H9 (cell line): ENCODE measurements at regions not wholly inside any gene's neighbourhood (a gene's known extent, or its start where the extent isn't known, plus 50 kb on each side); places are given as distances from the start of the nearest gene placed in this dataset.
A peak's percentile ranks its signal among the peaks of the same experiment; 100 is the strongest.
"Not testable (repeated sequence)": the region's sequence is repeated elsewhere in the genome, so short reads cannot be mapped to it uniquely, and the experiment has no call there.

Source experiments
- DNase-seq: peaks from one replicate; pipeline ENCODE4 v3.0.0-alpha.2; 2017
- H2AFZ ChIP-seq: one replicate; pipeline ENCODE4 v1.6.1; 2013; ENCODE audit warnings: mild to moderate bottlenecking, low read length, control low read depth, moderate library complexity
- H2AK5ac ChIP-seq: 2 replicates; pipeline ENCODE4 v1.6.1; 2013; ENCODE audit warnings: low read length, control low read depth, mixed read lengths; ENCODE audit not compliant: insufficient read length
- H2BK120ac ChIP-seq: one replicate; pipeline ENCODE4 v1.6.1; 2013; ENCODE audit warnings: low read depth, mild to moderate bottlenecking, low read length, control low read depth, inconsistent platforms; ENCODE audit not compliant: poor library complexity, severe bottlenecking
- H2BK12ac ChIP-seq: 2 replicates; pipeline ENCODE4 v1.6.1; 2013; ENCODE audit warnings: low read length, control low read depth, mixed read lengths, low read depth; ENCODE audit not compliant: insufficient read length
- H2BK15ac ChIP-seq: 2 replicates; pipeline ENCODE4 v1.6.1; 2013; ENCODE audit warnings: low read depth, low read length, control low read depth
- H2BK20ac ChIP-seq: one replicate; pipeline ENCODE4 v1.6.1; 2013; ENCODE audit warnings: low read depth, mild to moderate bottlenecking, low read length, control low read depth, inconsistent platforms; ENCODE audit not compliant: poor library complexity, severe bottlenecking
- H2BK5ac ChIP-seq: 2 replicates; pipeline ENCODE4 v1.6.1; 2013; ENCODE audit warnings: low read length, control low read depth, mixed read lengths; ENCODE audit not compliant: insufficient read length
- H3K14ac ChIP-seq: 2 replicates; pipeline ENCODE4 v1.6.1; 2013; ENCODE audit warnings: low read length, control low read depth; ENCODE audit not compliant: insufficient read depth
- H3K18ac ChIP-seq: 2 replicates; pipeline ENCODE4 v1.6.1; 2013; ENCODE audit warnings: low read depth, mild to moderate bottlenecking, mixed read lengths, low read length, control low read depth; ENCODE audit not compliant: insufficient read length
- H3K23ac ChIP-seq: 2 replicates; pipeline ENCODE4 v1.6.1; 2013; ENCODE audit warnings: low read length, control low read depth, mixed read lengths, low read depth; ENCODE audit not compliant: insufficient read length
- H3K23me2 ChIP-seq: 2 replicates; pipeline ENCODE4 v1.6.1; 2013; ENCODE audit warnings: low read depth, mild to moderate bottlenecking, mixed read lengths, low read length, control low read depth; ENCODE audit not compliant: insufficient read length, poor library complexity, severe bottlenecking
- H3K27ac ChIP-seq: 2 replicates; pipeline ENCODE4 v1.5.1; 2013; ENCODE audit warnings: low read length, control low read depth, mixed read lengths, low read depth; ENCODE audit not compliant: insufficient read length
- H3K27me3 ChIP-seq: 2 replicates; pipeline ENCODE4 v1.6.1; 2013; ENCODE audit warnings: low read length, control low read depth, inconsistent platforms; ENCODE audit not compliant: insufficient read depth
- H3K4ac ChIP-seq: 2 replicates; pipeline ENCODE4 v1.6.1; 2013; ENCODE audit warnings: low read depth, mild to moderate bottlenecking, control low read depth, inconsistent platforms, low read length, moderate library complexity
- H3K4me1 ChIP-seq: 2 replicates; pipeline ENCODE4 v1.6.1; 2013; ENCODE audit warnings: low read length, control low read depth, inconsistent platforms; ENCODE audit not compliant: insufficient read depth
- H3K4me2 ChIP-seq: 2 replicates; pipeline ENCODE4 v1.6.1; 2013; ENCODE audit warnings: low read length, control low read depth, mixed read lengths; ENCODE audit not compliant: insufficient read length, insufficient read depth
- H3K56ac ChIP-seq: 2 replicates; pipeline ENCODE4 v1.6.1; 2013; ENCODE audit warnings: low read depth, mild to moderate bottlenecking, mixed read lengths, low read length, control low read depth; ENCODE audit not compliant: insufficient read length
- H3K79me1 ChIP-seq: 2 replicates; pipeline ENCODE4 v1.6.1; 2013; ENCODE audit warnings: low read depth, mild to moderate bottlenecking, moderate library complexity, low read length, control low read depth, inconsistent platforms; ENCODE audit not compliant: insufficient read depth, poor library complexity, severe bottlenecking
- H3K79me2 ChIP-seq: 2 replicates; pipeline ENCODE4 v1.6.1; 2013; ENCODE audit warnings: low read length, control low read depth, inconsistent platforms; ENCODE audit not compliant: insufficient read depth
- H3K9ac ChIP-seq: 2 replicates; pipeline ENCODE4 v1.6.1; 2013; ENCODE audit warnings: low read length, control low read depth, mixed read lengths; ENCODE audit not compliant: insufficient read length; ENCODE audit errors: extremely low read depth
- H3K9me3 ChIP-seq: one replicate; pipeline ENCODE4 v1.6.1; 2013; ENCODE audit warnings: low read depth, low read length, inconsistent platforms; ENCODE audit not compliant: control insufficient read depth
- H3T11ph ChIP-seq: one replicate; pipeline ENCODE4 v1.6.1; 2013; ENCODE audit warnings: mild to moderate bottlenecking, low read length, control low read depth, inconsistent platforms
- H4K20me1 ChIP-seq: one replicate; pipeline ENCODE4 v1.6.1; 2013; ENCODE audit not compliant: control insufficient read depth, insufficient read length, insufficient read depth
- H4K5ac ChIP-seq: 2 replicates; pipeline ENCODE4 v1.6.1; 2013; ENCODE audit warnings: low read depth, mild to moderate bottlenecking, mixed read lengths, low read length, control low read depth; ENCODE audit not compliant: insufficient read length
- H4K8ac ChIP-seq: replicated peaks from 2 replicates; pipeline ENCODE4 v1.6.1; 2013; ENCODE audit warnings: low read length, control low read depth, mixed read lengths, low read depth; ENCODE audit not compliant: insufficient read length
- H4K91ac ChIP-seq: 2 replicates; pipeline ENCODE4 v1.6.1; 2013; ENCODE audit warnings: low read depth, mild to moderate bottlenecking, moderate library complexity, mixed read lengths, low read length, control low read depth; ENCODE audit not compliant: insufficient read length
- H3K27ac Mint-ChIP-seq, 3 experiments: 2 replicates in 2 of 3; 3 replicates in 1 of 3; pipeline ENCODE4 v1.8.0; 2020 to 2021; ENCODE audit warnings: mixed read lengths in 3 of 3, mild to moderate bottlenecking in 1 of 3, moderate library complexity in 1 of 3
- H3K27me3 Mint-ChIP-seq: 2 replicates; pipeline ENCODE4 v1.8.0; 2021; ENCODE audit warnings: low read depth, mild to moderate bottlenecking, moderate library complexity, mixed read lengths
- H3K36me3 Mint-ChIP-seq, 3 experiments: 2 replicates in 2 of 3; 3 replicates in 1 of 3; pipeline ENCODE4 v1.8.0; 2020 to 2021; ENCODE audit warnings: low read depth in 3 of 3, mixed read lengths in 3 of 3; ENCODE audit not compliant: insufficient read depth in 1 of 3
- H3K4me1 Mint-ChIP-seq, 2 experiments: 2 replicates each; pipeline ENCODE4 v1.8.0; 2020; ENCODE audit warnings: mixed read lengths in 2 of 2
- H3K4me3 Mint-ChIP-seq, 2 experiments: 2 replicates in 1 of 2; 3 replicates in 1 of 2; pipeline ENCODE4 v1.8.0; 2020 to 2021; ENCODE audit warnings: mild to moderate bottlenecking in 2 of 2, mixed read lengths in 2 of 2, moderate library complexity in 1 of 2
- H3K9me3 Mint-ChIP-seq, 2 experiments: 2 replicates in 1 of 2; 3 replicates in 1 of 2; pipeline ENCODE4 v1.8.0; 2020; ENCODE audit warnings: mild to moderate bottlenecking in 2 of 2, mixed read lengths in 2 of 2, moderate library complexity in 1 of 2
- WGBS: extraction: QIAGEN DNeasy Blood & Tissue Kit; methylation state at CpG from one replicate; pipeline ENCODE4 v1.1.7; 2013; ENCODE audit warnings: missing lambda C conversion rate, low lambda C conversion rate, mixed read lengths; ENCODE audit not compliant: insufficient read length; ENCODE audit errors: extremely low coverage; 5-methylcytosine and 5-hydroxymethylcytosine counted together
- TF ChIP-seq, protein P1 (sequence below): fragments of 200-600 bp; sonication (generic); conservative IDR thresholded peaks from 3 replicates; pipeline ENCODE4 v1.8.0; 2021; ENCODE audit warnings: antibody characterized with exemption, mild to moderate bottlenecking

DNA sequence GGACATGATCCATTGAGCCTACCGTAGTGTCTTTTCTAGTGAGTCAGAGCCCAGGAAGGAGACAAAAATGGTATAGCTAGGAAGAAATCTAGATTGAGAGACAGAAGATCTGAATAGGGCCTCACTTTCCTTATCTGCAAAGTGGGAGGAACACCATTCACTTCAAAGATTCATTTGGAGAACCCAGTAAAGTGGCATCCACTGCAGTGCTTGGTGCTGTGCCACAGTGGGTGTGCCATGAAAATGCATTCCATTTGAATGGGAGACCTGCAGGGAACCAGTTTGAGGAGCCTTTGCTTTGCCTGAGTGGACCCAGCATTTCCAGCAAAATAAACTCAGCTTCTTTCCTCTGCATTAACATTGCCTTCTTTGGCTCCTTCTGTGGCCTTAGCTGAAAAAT lies 470.5 kb upstream of the CADM1 start:
- H3K9ac ChIP-seq = no peak overlapping the region
- H2BK5ac ChIP-seq = no peak overlapping the region
- H2BK15ac ChIP-seq = no peak overlapping the region
- no peak for DNase-seq
- WGBS = no CpG with 5 or more reads among the region's 1 CpG
- peaks cover 10% of the 10 kb centered on the region for H3K27me3 ChIP-seq
- peaks cover 2% of the 10 kb centered on the region; the same call in 1 of the 2 replicates for H3K4me1 ChIP-seq
- no peak overlapping the region for H2BK20ac ChIP-seq
- H4K20me1 ChIP-seq = no peaks in the 10 kb centered on the region
- no peak overlapping the region for H4K5ac ChIP-seq
- no peaks in the 10 kb centered on the region for H3K79me1 ChIP-seq
- Mint-ChIP-seq H3K4me3 (peak overlapping the region; percentile 55 to 80), H3K4me1 (peaks cover 26 to 35% of the 10 kb centered on the region in 2 experiments), H3K36me3 (peaks cover 0 to 5% (median 0%) of the 10 kb centered on the region in 3 experiments; a peak in 1 of 7 replicates), H3K27ac (peak overlapping the region in 2 of 3 experiments; percentile 91 to 96; a peak in 4 of 7 replicates), H3K9me3 (peaks cover 6% of the 10 kb centered on the region in 2 experiments; a peak in 4 of 5 replicates), H3K27me3 (peaks cover 97% of the 10 kb centered on the region)
- H3K14ac ChIP-seq = no peak overlapping the region
- H3K23me2 ChIP-seq = peaks cover 5% of the 10 kb centered on the region
- no peaks in the 10 kb centered on the region for H3K9me3 ChIP-seq
- peak overlapping the region; percentile 53 for H3K4me2 ChIP-seq
- no peak overlapping the region for H2AK5ac ChIP-seq
- no peak overlapping the region for H3T11ph ChIP-seq
- no peak overlapping the region for H3K27ac ChIP-seq
- TF ChIP-seq, protein P1, sequence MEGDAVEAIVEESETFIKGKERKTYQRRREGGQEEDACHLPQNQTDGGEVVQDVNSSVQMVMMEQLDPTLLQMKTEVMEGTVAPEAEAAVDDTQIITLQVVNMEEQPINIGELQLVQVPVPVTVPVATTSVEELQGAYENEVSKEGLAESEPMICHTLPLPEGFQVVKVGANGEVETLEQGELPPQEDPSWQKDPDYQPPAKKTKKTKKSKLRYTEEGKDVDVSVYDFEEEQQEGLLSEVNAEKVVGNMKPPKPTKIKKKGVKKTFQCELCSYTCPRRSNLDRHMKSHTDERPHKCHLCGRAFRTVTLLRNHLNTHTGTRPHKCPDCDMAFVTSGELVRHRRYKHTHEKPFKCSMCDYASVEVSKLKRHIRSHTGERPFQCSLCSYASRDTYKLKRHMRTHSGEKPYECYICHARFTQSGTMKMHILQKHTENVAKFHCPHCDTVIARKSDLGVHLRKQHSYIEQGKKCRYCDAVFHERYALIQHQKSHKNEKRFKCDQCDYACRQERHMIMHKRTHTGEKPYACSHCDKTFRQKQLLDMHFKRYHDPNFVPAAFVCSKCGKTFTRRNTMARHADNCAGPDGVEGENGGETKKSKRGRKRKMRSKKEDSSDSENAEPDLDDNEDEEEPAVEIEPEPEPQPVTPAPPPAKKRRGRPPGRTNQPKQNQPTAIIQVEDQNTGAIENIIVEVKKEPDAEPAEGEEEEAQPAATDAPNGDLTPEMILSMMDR = no peak
- no peak overlapping the region for H2BK120ac ChIP-seq
- no peak overlapping the region for H2AFZ ChIP-seq
- H3K56ac ChIP-seq = no peak overlapping the region
- no peak overlapping the region for H3K18ac ChIP-seq
- no peak overlapping the region for H4K91ac ChIP-seq
- H3K23ac ChIP-seq = no peak overlapping the region
- no peak overlapping the region for H4K8ac ChIP-seq
- no peak overlapping the region for H3K4ac ChIP-seq
- no peaks in the 10 kb centered on the region for H3K79me2 ChIP-seq
- H2BK12ac ChIP-seq = no peak overlapping the region

DNA sequence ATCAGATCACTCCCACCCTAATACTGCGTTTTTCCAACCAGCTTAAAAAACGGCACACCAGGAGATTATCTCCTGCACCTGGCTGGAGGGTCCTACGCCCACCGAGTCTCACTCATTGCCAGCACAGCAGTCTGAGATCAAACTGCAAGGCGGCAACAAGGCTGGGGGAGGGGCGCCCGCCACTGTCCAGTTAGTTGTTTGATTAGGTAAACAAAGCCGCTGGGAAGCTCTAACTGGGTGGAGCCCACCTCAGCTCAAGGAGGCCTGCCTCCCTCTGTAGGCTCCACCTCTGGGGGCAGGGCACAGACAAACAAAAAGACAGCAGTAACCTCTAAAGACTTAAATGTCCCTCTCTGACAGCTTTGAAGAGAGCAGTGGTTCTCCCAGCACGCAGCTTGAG lies 463.0 kb upstream of the CADM1 start:
- peaks cover 100% of the 10 kb centered on the region for H3K27me3 Mint-ChIP-seq

More for the DNA sequence above, 463.0 kb upstream of the CADM1 start:
- not testable (repeated sequence) for H2BK5ac ChIP-seq, H3T11ph ChIP-seq, H2BK15ac ChIP-seq, H3K4me1 ChIP-seq, H2BK120ac ChIP-seq, H3K79me1 ChIP-seq, H2AK5ac ChIP-seq, H3K27ac Mint-ChIP-seq, H3K9me3 ChIP-seq, H3K27ac ChIP-seq, H2AFZ ChIP-seq, H3K27me3 ChIP-seq, H4K5ac ChIP-seq, H3K4ac ChIP-seq, H3K18ac ChIP-seq, H4K20me1 ChIP-seq, H2BK20ac ChIP-seq, H3K23ac ChIP-seq, H3K9ac ChIP-seq, H3K79me2 ChIP-seq, H3K56ac ChIP-seq, H4K91ac ChIP-seq, H3K36me3 Mint-ChIP-seq, H2BK12ac ChIP-seq, H3K23me2 ChIP-seq, H3K14ac ChIP-seq, H4K8ac ChIP-seq
- peaks cover 14 to 22% of the 10 kb centered on the region in 2 experiments for H3K4me1 Mint-ChIP-seq
- DNase-seq = peak; percentile 65
- peaks cover 12 to 15% of the 10 kb centered on the region in 2 experiments; a peak in 4 of 5 replicates for H3K9me3 Mint-ChIP-seq
- H3K4me3 Mint-ChIP-seq = peak overlapping the region; percentile 47 to 67
- WGBS = no CpG with 5 or more reads among the region's 9 CpGs
- peak overlapping the region; percentile 16 for H3K4me2 ChIP-seq
